ENCODE measurements at regions not wholly inside any gene's neighbourhood (a gene's known extent, or its start where the extent isn't known, plus 50 kb on each side); places are given as distances from the start of the nearest gene placed in this dataset.
"Not testable (repeated sequence)": the region's sequence is repeated elsewhere in the genome, so short reads cannot be mapped to it uniquely, and the experiment has no call there.

GRCh38 chr2:207434306-207434705, 95.5 kb upstream of the CREB1 start:
- no peaks in the 10 kb centered on the region for H3K9me3 Mint-ChIP-seq

GRCh38 chr2:207434899-207435465, 94.8 kb upstream of the CREB1 start:
- H3K4me3 Mint-ChIP-seq = no peak overlapping the region
- H3K4me1 Mint-ChIP-seq = no peaks in the 10 kb centered on the region
- H3K27ac Mint-ChIP-seq = no peak overlapping the region
- ATAC-seq (replicated peaks) (no peak), DNase-seq (no peak)
- no peaks in the 10 kb centered on the region for H3K27me3 Mint-ChIP-seq
- H3K36me3 Mint-ChIP-seq = no peaks in the 10 kb centered on the region
- H3K9me3 Mint-ChIP-seq = no peaks in the 10 kb centered on the region

More at GRCh38 chr2:207434306-207434705, 95.5 kb upstream of the CREB1 start:
- no peaks in the 10 kb centered on the region for H3K27me3 Mint-ChIP-seq
- no peak overlapping the region for H3K4me3 Mint-ChIP-seq
- DNase-seq (no peak), ATAC-seq (replicated peaks) (no peak)
- H3K4me1 Mint-ChIP-seq = no peaks in the 10 kb centered on the region
- no peak overlapping the region for H3K27ac Mint-ChIP-seq
- no peaks in the 10 kb centered on the region for H3K36me3 Mint-ChIP-seq

GRCh38 chr2:207437136-207437523, 92.6 kb upstream of the CREB1 start:
- H3K9me3 Mint-ChIP-seq = no peaks in the 10 kb centered on the region
- no peaks in the 10 kb centered on the region for H3K27me3 Mint-ChIP-seq
- H3K4me3 Mint-ChIP-seq = no peak overlapping the region
- DNase-seq (no peak), ATAC-seq (replicated peaks) (no peak)
- no peak overlapping the region for H3K27ac Mint-ChIP-seq
- no peaks in the 10 kb centered on the region for H3K36me3 Mint-ChIP-seq
- H3K4me1 Mint-ChIP-seq = no peaks in the 10 kb centered on the region

GRCh38 chr2:207437524-207438143, 92.1 kb upstream of the CREB1 start:
- ATAC-seq (replicated peaks) = no peak
- Mint-ChIP-seq H3K27me3 (no peaks in the 10 kb centered on the region), H3K9me3 (no peaks in the 10 kb centered on the region), H3K4me1 (no peaks in the 10 kb centered on the region), H3K27ac (no peak overlapping the region), H3K4me3 (no peak overlapping the region), H3K36me3 (no peaks in the 10 kb centered on the region)
- DNase-seq = no peak

GRCh38 chr2:207438414-207439126, 91.2 kb upstream of the CREB1 start:
- H3K36me3 Mint-ChIP-seq = no peaks in the 10 kb centered on the region
- H3K9me3 Mint-ChIP-seq = no peaks in the 10 kb centered on the region
- DNase-seq = no peak
- H3K27me3 Mint-ChIP-seq = no peaks in the 10 kb centered on the region
- ATAC-seq (replicated peaks) = no peak
- no peak overlapping the region for H3K27ac Mint-ChIP-seq
- H3K4me1 Mint-ChIP-seq = no peaks in the 10 kb centered on the region
- H3K4me3 Mint-ChIP-seq = no peak overlapping the region

DNA sequence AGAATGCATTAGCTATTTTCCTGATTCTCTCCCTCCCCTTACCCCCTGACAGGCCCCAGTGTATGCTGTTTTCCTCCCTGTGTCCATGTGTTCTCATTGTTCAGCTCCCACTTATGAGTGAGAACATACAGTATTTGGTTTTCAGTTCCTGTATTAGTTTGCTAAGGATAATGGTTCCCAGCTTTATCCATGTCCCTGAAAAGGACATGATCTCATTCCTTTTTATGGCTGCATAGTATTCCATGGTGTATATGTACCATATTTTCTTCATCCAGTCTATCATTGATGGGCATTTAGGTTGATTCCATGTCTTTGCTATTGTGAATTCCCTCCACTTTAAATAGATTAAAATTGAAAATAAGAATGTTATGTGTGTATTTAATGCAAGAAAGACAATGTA, 89.9 kb upstream of the CREB1 start:
- ATAC-seq (replicated peaks); DNase-seq; H3K27ac Mint-ChIP-seq; H3K27me3 Mint-ChIP-seq; H3K4me3 Mint-ChIP-seq; H3K4me1 Mint-ChIP-seq; H3K9me3 Mint-ChIP-seq; H3K36me3 Mint-ChIP-seq: not testable (repeated sequence)

DNA sequence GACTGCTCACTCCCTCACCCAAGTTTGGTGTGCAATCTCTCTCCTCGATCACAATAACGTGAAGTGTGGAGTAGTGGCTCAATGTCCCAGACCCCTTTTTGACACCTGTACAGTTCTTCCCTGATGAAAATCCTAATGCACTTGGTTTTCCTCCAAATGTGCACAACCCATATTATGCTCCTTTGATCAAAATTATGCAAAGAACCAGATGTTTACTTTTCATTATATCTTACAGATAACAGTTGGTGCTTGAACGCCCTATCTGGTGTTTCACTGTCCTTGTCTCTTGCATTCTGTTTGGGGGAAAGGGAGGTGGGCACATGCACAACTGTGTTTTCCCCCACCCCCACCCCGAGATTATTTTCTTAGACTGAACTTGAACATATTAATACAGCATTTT, 85.0 kb upstream of the CREB1 start:
- DNase-seq (no peak), ATAC-seq (replicated peaks) (no peak)
- Mint-ChIP-seq H3K9me3 (no peaks in the 10 kb centered on the region), H3K27ac (no peak overlapping the region), H3K27me3 (no peaks in the 10 kb centered on the region), H3K36me3 (no peaks in the 10 kb centered on the region), H3K4me3 (no peak overlapping the region), H3K4me1 (no peaks in the 10 kb centered on the region)

DNA sequence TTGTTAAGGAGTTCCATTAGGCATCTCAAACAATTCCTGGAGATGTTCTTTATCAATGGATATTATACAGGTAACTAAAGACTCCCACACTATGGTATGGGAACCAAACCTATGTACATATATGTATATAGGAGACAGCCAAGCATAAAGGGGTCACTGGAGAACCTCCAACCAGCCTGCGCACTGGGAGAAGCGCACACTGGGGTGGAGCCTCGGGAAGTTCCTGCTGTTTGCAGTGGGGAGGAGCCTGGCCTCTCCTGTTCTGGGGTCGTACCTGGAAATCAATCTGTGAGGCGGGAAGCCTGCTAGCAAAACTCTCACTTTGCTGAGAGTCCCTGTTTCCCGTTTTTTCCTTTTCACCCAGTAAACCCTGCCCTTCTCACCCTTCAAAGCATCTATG, 83.1 kb upstream of the CREB1 start:
- Mint-ChIP-seq H3K27me3 (peaks cover 0 to 7% of the 10 kb centered on the region in 2 donors), H3K27ac (no peak overlapping the region), H3K4me1 (no peaks in the 10 kb centered on the region), H3K36me3 (peaks cover 0 to 4% of the 10 kb centered on the region in 2 donors), H3K4me3 (no peak overlapping the region), H3K9me3 (no peaks in the 10 kb centered on the region)
- no peak for ATAC-seq (replicated peaks)
- no peak for DNase-seq

DNA sequence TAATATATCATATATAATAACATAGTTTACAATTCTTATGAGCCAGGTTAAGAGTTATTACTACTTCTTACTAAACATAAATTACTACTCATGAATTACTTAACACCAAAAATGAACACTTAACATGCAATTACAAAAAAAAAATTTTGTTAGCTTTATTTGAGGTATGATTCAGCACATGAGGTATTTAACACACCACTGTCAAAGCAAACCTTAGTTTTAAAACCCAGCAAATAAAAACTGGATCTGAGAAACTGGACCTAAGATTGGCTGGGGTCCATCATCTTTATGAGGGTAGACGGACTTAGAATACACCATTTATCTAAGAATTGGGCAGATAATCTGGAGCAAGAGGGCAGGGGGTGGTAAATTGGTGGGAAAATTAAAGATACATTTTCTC, 81.8 kb upstream of the CREB1 start:
- DNase-seq = no peak
- Mint-ChIP-seq H3K27me3 (peaks cover 0 to 7% of the 10 kb centered on the region in 2 donors), H3K27ac (no peak overlapping the region), H3K9me3 (no peaks in the 10 kb centered on the region), H3K4me3 (no peak overlapping the region), H3K36me3 (peaks cover 0 to 4% of the 10 kb centered on the region in 2 donors), H3K4me1 (no peaks in the 10 kb centered on the region)
- no peak for ATAC-seq (replicated peaks)

DNA sequence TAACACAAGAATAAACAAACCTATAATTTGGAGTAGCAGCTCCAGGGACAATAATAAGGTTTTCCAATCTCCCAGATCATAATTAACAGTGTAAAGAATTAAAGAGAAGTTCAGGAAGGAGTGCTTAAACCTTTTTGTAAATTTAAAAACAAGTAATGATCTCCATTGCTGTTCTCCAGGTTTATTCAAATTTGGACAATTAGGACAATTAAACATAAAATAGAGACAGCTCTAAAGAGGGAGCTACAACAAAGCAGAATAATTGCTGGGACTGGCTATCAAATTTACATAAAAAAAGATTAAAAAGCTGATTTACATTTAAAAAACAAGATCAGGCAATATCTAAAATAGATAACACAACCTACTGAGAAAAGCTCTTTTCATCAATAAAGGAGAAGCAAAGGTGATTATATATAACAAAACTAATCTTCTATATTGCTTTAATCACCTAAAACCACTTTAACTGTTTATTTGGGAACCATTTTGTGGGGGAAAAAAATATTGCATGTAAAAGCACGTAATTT, 80.1 kb upstream of the CREB1 start:
- no peak overlapping the region for H3K4me3 Mint-ChIP-seq
- H3K27me3 Mint-ChIP-seq = peaks cover 0 to 7% of the 10 kb centered on the region in 2 donors
- ATAC-seq (replicated peaks) = no peak
- peaks cover 0 to 9% of the 10 kb centered on the region in 2 donors for H3K36me3 Mint-ChIP-seq
- H3K9me3 Mint-ChIP-seq = peaks cover 1 to 4% of the 10 kb centered on the region in 2 donors
- no peak for DNase-seq
- no peaks in the 10 kb centered on the region for H3K4me1 Mint-ChIP-seq
- no peak overlapping the region for H3K27ac Mint-ChIP-seq

GRCh38 chr2:207450186-207450585, 79.6 kb upstream of the CREB1 start:
- DNase-seq = no peak
- Mint-ChIP-seq H3K36me3 (peaks cover 0 to 9% of the 10 kb centered on the region in 2 donors), H3K27ac (no peak overlapping the region), H3K4me1 (no peaks in the 10 kb centered on the region), H3K27me3 (peaks cover 0 to 7% of the 10 kb centered on the region in 2 donors), H3K4me3 (no peak overlapping the region), H3K9me3 (peaks cover 1 to 4% of the 10 kb centered on the region in 2 donors)
- ATAC-seq (replicated peaks) = no peak

GRCh38 chr2:207458582-207458981, 71.2 kb upstream of the CREB1 start:
- peaks cover 12 to 17% of the 10 kb centered on the region in 2 donors for H3K4me1 Mint-ChIP-seq
- no peaks in the 10 kb centered on the region for H3K9me3 Mint-ChIP-seq
- no peaks in the 10 kb centered on the region for H3K27me3 Mint-ChIP-seq
- ATAC-seq (replicated peaks) (no peak), DNase-seq (no peak)
- H3K4me3 Mint-ChIP-seq = no peak overlapping the region
- H3K27ac Mint-ChIP-seq = no peak overlapping the region
- peaks cover 0 to 7% of the 10 kb centered on the region in 2 donors for H3K36me3 Mint-ChIP-seq

DNA sequence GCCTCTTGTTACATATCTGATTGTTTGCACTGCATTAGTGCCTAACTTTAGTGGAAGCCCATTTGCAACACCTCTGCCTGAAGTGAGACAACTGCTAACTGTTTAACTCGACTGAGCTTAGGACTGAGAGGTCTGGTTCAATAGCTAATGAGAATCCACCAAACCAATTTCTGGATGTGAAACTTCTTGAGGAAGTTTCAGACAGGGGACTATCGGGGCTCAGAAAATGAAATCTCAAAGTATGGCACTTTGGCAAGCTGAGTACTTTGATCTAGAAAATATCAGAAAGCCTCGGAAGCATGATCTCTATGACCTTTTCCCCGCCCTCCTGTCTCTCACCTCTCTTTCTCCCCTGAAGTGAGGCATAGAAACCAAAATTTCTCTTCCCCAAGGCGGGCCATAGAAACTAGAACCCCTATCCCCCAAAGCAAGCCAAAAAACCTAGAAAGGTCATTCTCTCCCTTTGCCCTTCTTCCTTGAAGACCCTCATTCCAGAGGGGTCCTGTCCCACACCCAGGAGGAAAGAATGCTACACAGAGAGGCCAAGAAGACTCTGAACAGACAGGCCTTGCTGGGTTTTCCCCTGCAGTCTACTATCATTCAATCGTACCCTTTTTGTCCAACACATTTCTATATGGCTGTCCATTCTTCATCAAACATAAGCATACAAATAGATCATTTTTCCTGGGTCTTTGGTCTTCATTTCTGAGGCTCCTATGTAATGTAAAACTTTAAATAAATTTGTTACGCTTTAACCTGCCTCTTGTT, 69.6 kb upstream of the CREB1 start:
- peak; percentile 8 for DNase-seq
- Mint-ChIP-seq H3K27me3 (no peaks in the 10 kb centered on the region), H3K27ac (peak overlapping the region; percentile 87), H3K9me3 (no peaks in the 10 kb centered on the region), H3K36me3 (peaks cover 0 to 7% of the 10 kb centered on the region in 2 donors), H3K4me3 (peak overlapping the region; percentile 22 to 64), H3K4me1 (peaks cover 12 to 17% of the 10 kb centered on the region in 2 donors)
- ATAC-seq (replicated peaks) = peak; percentile 93 to 94

- H3K4me3 Mint-ChIP-seq = no peak overlapping the region
- H3K36me3 Mint-ChIP-seq = peaks cover 0 to 7% of the 10 kb centered on the region in 2 donors
- no peaks in the 10 kb centered on the region for H3K27me3 Mint-ChIP-seq
- ATAC-seq (replicated peaks) (no peak), DNase-seq (no peak)
- no peak overlapping the region for H3K27ac Mint-ChIP-seq
- no peaks in the 10 kb centered on the region for H3K9me3 Mint-ChIP-seq
- H3K4me1 Mint-ChIP-seq = peaks cover 17% of the 10 kb centered on the region in 2 donors
Observed at GRCh38 chr2:207463433-207463832, 66.3 kb upstream of the CREB1 start.
